Mucosa of gallbladder (tissue), 1 donor: ENCODE measurements at regions not wholly inside any gene's neighbourhood (a gene's known extent, or its start where the extent isn't known, plus 50 kb on each side); places are given as distances from the start of the nearest gene placed in this dataset.
"Not testable (repeated sequence)": the region's sequence is repeated elsewhere in the genome, so short reads cannot be mapped to it uniquely, and the experiment has no call there.

Experiments used
- DNase-seq: peaks from one replicate; pipeline ENCODE4 v3.0.0-alpha.2; 2020; ENCODE audit warnings: low spot score
- donor health status: DM: no; HTN: no; CAD: no.

DNA sequence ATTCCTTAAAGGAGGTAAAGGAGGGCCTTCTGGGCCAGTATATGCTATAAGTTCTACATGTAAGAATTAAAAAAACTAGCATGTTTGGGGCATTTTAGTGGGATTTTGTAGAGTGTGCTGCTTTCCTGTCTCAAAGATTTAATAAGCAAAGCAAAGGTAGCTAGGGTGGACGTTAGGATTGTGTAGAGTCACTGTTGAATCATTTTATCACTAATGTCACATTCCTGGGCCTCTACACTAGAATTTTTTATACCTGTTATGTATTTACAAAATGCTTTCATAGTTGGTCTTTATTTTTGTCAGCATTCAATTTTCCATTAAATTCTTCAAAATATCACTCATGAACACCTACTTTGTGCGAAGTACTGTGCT is 139.4 kb upstream of the PHYHIPL start:
- no peak for DNase-seq

DNA sequence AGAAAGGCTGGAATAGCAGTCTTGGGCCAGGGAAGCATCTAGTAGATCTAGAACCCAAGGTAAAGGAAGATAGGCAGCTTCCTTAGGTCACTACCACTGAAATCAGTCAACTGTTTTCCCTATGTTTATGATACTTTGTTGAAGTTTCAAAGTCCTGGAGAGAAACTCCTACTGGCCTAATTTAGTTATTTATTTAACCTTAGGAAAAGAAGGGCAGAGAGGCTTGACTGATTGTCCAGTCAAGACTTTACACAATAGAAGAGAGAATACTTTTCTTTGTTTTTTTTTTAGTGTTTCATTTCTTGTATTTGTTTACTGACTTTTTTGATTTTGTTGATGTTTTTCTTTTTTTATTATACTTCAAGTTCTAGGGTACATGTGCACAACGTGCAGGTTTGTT is 138.9 kb upstream of the PHYHIPL start:
- no peak for DNase-seq

DNA sequence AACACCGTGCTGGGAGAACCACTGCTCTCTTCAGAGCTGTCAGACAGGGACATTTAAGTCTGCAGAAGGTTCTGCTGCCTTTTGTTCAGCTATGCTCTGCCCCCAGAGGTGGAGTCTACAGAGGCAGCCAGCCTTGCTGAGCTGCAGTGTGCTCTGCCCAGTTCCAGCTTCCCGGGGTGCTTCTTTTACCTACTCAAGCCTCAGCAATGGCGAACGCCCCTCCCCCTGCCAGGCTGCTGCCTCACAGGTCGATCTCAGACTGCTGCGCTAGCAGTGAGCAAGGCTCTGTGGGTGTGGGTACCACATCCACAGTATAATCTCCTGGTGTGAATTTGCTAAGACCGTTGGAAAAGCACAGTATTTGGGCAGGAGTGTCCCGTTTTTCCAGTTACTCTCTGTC is 133.1 kb upstream of the PHYHIPL start:
- DNase-seq, result not testable (repeated sequence)

DNA sequence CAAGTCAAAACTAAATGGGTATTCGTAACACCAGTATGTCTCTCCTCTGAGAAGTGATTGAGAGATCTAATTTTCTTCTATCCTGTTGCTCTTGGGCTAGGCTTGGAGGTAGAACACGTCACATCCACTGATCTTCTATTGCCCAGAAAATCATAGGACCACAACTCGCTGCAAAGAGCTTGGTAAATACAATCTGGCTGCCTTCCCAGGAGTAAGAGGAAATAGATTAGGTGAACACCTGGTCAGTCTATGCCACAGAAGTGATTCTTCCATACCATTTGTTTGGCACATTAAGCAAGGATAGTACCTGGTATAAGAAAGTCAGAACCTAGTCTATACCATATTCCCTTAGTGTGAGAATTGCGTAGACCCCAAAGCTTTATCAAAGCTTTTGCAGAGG is 129.3 kb upstream of the PHYHIPL start:
- no peak for DNase-seq

DNA sequence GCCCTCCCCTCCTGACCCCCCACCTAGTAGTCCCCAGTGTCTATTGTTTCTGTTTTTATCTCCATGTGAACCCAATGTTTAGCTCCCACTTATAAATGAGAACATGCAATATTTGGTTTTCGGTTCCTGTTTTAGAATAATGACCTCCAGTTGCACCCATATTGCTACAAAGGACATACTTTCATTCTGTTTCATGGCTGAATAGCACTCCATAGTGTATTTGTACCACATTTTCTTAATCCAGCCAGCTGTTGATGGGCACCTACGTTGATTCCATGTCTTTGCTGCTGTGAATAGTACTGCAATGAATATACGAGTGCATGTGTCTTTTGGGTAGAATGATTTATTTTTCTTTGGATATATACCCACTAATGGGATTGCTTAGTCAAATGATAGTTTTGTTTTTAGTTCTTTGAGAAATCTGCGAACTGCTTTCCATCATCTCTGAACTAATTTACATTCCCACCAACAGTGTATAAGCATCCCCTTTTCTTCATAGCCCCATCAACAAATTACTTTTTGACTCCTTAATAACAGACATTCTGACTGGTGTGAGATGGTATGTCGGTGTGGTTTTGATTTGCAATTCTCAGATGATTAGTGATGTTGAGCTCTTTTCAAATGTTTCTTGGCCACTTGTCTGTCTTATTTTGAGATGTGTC is 128.4 kb upstream of the PHYHIPL start:
- no peak for DNase-seq

DNA sequence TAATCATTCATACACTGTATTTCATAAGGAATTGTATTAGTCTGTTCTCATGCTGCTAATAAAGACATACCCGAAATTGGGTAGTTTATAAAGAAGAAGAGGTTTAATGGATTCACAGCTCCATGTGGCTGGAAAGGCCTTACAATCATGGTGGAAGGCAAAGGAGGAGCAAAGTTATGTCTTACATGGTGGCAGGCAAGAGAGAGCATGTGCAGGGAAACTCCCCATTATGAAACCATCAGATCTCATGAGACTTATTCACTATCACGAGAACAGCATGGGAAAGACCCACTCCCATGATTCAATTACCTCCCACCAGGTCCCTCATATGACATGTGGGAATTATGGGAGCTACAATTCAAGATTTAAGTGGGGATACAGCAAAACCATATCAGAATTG is 122.9 kb upstream of the PHYHIPL start:
- not testable (repeated sequence) for DNase-seq

DNA sequence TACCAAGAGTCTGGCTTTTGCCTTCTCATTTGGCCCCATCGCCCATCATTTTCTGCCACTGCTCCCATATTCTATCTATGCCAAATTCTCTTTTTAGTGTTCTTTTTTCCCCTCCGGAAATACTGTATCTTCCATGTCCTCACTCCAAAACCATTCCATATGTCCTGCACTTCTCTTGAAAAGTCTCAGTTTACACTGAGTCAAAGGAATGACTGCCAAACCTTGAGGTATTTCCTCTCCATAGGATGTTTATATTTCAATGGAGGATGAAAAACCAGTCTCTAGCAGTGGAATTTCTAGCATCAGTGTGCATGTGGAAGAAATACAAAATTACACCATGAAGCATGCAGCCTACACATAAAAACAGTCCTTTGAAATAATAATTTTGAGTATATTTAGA is 121.4 kb upstream of the PHYHIPL start:
- no peak for DNase-seq

DNA sequence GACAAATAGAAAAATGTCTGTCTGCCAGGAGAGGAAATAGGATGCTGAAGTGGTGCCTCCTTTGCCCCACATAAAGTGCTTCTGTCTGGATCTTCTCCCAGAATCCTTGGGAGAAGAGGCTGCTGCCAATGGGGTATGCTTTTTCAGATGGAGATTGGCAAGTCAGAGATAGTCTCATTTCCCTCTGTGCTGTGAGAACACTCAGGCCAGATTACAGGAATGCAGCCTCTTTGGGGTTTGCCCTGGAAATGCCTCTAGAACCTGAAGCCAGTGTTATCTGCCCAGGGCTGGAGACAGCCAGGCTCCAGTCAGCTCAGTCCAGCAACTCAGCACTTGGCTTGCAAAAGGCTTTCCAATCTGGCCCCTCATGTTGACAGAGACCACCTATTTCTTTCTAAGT is 119.1 kb upstream of the PHYHIPL start:
- DNase-seq, result no peak

DNA sequence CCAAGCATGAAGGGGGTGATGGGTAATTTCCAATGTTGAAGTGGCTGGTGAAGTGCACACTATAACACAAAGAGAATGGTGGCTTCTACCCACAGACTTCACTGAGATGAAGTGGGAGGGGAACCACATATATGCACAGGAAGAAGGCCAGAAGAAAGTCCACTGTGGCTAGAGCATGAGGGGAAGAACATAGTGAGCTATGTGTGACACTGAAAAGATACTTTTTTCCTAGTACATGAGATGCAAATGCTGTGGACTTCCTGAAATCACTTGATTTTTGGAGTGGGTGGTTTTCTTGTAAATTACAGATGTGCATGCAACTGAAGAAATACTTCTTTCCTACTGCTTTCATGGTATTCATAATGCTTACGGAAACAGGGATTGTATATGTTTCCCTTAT is 115.6 kb upstream of the PHYHIPL start:
- DNase-seq, result no peak

DNA sequence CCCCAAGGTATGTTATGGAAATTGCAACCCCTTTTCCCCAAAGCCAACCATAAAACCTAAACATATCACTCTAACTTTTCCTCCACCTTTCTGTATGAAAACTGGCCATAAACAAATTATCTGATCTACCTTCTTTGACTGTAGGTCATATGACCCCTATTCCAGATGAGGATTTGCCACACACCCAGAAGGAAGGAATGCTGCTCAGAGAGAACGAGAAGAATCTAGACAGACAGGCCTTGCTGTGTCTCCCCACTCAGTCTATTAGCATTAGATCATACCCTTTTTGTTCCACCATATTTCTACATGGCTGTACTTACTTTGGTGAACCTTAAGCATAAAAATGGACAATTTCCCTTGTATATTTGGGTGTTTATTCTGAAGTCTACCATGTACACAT is 113.0 kb upstream of the PHYHIPL start:
- DNase-seq, result no peak

DNA sequence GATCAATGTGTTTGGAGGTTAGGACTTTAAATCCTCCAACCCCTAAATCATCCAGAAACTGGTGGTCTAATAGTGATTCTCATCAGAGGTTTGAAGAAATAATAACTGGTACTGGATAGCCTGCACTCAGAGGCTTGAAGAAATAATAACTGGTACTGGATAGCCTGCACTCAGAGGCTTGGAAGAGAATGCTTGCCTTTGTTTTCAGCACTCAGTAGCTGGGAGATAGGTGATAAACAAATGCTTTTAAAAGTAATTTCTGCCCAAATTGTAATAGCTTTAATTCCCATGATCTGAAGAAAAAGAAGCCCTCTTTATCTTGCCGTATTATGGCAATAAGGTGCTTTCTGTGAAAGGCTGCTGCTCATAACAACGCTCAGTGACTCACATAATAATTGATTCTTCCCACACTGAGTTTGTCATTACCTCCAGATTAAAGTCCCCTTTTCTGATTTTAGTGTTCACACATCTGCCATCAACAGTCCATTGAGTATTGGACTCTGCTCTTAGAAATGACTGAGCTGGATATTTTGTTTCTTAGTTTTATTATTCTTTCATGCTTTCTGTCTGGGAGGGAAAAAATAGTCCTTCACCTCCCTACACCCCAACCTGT is 112.3 kb upstream of the PHYHIPL start:
- DNase-seq, result no peak

DNA sequence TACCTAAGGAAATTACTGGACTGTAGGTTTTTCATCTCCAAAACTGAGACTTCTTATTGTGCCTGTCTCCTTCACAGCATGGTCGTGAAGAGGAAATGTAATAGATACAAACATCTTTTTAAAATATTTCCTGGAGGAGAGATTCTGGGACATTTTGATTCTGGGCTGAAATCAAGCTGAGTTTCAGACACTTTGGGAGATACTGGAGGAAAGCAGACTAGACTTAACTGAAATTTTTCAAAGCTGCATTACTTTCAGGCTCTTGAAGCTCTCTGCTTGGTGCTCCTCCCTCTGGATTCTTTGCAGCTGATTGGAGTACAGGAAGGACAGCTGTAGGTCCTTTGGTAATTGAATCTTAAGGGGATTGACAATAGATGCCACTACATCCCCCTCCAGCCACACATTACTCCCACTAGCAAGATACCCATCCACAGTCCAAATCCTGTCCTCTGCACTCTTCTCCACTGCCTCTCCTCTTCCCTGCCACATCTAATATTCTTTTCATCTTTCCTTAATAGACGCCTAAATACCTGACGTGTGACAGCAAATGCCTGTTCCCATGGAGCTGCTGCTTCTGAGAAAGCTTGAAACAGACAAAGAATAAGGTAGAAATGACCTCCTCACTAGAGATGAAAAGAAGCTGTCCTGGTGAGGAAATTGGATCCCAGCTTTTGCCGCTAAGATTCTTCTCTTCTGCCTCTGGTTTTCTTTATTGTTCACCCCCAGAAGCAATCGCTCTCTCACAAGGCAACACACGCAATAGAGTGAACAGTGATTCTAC is 111.5 kb upstream of the PHYHIPL start:
- no peak for DNase-seq

DNA sequence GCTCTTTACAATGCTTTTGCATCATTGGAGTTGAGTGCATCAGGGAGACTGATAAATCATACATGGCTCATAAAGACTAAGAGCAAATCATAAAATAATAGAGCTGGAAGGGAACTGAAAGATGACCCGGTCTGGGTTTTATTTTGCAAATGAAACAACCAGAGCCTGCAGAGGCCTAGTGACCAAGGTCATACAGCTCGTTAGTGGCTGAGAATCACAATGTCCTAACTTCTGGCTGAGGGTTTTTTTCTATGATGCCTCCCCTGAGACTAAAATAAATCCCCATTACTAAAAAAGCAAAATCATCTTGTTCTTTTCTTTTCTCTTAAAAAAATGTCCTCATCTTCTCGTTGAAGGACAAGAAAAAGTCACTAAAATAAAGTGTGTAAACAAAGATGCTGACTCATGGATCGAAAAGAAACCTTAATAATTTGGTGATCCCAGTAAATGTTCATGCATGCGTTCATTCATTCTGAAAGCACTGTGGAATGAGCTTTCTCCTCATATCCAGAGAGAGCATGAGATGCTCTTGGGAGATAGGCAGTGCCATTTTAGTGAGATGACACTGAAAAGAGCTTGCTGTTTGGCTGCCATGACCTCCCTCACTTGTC is 107.8 kb upstream of the PHYHIPL start:
- no peak for DNase-seq

DNA sequence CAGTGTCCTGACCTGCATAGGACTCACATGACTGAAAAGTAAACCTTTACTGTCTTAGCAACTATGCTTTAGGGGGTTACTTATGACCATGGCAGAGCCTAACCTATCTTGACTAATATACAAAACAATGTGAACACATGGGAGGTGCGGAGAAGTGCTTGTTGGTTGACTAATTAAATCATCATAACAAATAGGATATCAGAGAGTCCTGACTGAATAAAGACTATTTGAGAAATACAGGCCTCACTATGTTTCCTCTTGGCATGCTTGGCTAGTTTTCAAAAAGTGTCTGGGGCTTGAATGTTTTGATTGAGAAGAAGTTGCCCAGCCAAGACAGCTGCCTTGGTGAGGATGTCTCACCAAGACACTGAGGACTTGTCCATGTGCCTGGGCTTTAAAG is 104.4 kb upstream of the PHYHIPL start:
- DNase-seq, result no peak

DNA sequence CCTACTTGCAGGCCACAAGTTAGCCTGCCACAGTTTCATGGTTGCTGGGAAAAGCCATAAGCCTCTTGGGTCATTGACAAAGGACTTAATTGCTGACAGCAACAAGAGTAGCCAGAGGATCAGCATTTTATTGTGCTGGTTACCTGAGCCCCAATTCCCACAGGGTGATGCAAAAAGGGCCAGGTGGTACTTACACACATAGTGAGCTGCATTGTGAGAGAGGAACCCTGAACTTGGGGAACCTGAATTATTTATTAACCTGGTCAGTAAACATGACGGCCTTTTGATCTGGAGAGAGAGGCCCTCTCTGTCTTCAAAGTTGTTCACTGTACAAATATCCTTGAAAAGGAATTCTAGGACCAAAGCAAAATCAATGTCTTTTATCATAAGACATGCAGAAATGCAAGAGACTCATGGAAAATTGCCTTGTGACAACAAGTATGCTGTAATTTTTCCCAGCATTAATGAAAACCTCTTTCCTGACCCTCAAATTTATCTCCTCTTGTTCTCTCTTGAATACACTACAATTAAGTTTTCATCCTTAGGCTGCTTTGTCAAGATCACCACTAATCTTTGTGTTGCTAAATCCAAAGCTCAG is 102.9 kb upstream of the PHYHIPL start:
- DNase-seq, result peak; percentile 38

DNA sequence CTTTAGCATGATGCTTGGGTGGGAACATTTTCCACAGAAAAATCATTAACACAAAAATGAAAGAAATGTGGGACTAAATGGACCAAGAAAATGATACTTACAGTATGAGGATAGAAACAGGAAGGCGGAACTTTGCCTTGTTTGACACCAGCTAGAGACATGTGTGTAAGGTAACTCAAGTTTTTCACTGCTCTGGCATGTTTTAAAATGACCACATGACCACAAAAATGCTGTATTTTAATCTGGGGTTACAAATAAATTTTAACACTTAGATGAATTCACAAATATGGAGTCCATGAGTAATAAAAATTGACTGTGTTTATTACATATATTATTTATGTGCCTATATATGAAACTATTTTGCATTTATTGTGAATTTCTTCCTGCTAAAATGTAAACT is 100.9 kb upstream of the PHYHIPL start:
- no peak for DNase-seq

DNA sequence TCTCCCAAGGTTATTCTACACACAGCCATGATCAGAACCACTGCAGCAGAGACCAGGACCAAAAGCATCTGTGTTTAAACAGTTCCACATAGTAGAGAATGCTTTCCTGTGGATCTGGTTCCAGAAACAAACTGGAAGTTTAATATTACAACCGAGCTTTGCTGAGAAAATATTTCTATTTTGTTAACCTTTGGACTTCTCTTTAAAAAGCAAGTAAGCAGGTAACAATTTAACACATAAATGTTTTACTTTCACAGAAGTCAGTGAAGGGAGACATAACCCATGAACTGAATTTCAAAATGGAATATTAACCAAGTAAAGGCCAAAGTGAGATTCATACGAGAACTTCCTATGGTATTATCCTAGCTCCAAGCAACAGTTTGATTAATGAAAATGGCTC is 98.6 kb upstream of the PHYHIPL start:
- DNase-seq, result no peak

DNA sequence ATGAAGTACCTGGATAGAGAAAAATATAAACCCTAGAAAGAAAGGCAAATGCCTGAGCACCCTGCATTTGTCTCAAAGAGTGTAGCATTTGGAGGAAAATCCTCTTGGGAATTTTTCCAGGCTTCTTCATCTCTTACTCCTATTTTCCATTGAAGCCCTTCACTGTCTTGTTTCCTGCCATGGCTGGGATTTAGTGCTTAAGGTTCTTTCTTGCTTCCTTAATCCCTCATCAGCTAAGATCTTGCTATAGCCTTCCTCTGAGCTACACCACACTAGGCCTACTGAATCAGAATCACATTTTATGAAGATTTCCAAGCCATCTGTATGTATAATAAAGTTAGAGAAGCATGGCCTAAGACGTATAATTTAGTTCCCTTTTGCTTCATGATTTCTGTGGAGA is 97.5 kb upstream of the PHYHIPL start:
- DNase-seq, result no peak

DNA sequence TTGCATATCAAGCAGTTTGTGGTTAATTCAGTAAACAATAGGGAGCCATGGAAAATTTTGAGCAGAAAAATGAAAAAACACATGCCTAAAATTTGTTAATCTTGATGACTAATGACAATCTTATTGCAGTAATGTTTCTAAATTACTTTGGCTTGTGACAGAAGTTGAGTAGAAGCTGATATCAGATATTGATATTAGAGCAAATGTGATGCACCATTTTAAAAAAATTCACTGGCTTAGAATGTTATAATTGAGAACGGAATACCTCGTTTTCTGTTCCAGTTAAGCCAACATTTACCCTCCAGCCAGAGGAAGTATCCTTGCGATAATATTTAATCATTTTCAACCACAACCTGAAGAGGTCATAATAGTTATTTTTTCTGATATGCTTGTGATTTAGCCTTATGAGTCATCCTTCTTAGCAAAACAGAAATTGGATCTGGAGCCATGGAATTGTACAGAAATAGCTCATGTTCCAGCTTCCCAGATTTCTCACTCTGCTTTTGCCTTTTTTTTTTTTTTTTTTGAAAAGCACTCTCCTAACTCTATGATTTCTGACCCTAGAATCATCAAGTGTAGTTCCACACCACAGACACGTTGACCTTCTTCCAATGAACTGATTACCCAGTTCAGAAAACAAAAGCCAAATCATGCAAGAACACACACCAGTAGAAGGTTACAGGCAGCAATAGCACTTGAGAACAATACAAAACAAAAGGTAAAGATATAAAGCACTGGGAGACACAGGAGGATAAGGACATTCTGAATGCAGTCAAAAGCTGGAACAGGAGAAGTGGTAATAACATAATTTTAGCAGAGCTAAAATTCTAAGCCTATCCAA is 96.8 kb upstream of the PHYHIPL start:
- DNase-seq, result no peak

DNA sequence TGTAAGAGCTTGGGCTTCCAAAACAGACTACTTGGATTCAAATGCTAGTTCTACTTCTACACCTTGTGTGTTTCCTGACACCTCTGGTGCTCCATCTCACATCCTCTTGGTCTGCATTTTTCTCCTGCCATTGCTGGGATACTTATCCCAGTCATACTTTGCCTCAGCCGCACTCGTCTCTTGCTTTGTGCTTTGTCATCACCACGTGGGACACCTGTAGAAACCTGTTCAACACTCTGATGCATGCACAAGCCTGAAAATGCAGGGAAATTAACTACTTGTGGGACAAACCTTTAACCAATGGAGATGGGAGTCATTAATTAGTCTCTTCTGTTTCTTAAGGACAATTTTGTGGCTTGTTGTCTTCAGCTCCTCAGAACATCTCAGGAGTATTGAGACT is 94.2 kb upstream of the PHYHIPL start:
- no peak for DNase-seq

DNA sequence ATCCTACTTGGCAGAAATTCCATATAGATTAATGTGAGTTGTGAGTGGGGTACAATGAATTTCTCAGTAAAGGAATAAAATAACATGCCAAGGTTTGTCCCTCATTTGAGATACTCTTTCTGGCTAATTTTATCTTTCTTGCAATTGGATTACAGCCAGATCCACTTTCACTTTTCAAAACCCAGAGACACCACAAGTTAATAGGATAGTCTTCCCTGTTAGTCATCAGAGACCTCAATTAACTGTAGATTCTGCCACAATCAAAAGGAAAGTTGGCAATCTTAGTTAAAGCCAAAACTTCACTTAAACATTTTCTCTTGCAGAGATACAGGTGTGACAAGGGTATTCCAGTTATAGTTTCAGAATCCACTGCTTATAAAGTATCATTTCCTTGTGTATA is 91.4 kb upstream of the PHYHIPL start:
- DNase-seq, result no peak
